ENCODE measurements at regions not wholly inside any gene's neighbourhood (a gene's known extent, or its start where the extent isn't known, plus 50 kb on each side); places are given as distances from the start of the nearest gene placed in this dataset.

- TF ChIP-seq CTCF (IDR thresholded peaks at IDR 0.05; ENCODE audit: extremely low read depth, missing control alignments) = no peak
- no peak for DNase-seq (ENCODE audit: low spot score)
These were observed 205.9 kb upstream of the RNF32 start for GRCh38 chr7:156434706-156435105.

GRCh38 chr7:156432018-156432417 lies 208.6 kb upstream of the RNF32 start:
- TF ChIP-seq CTCF (IDR thresholded peaks at IDR 0.05; ENCODE audit: extremely low read depth, missing control alignments) = no peak
- DNase-seq (ENCODE audit: low spot score) = no peak

GRCh38 chr7:156430109-156430508 lies 210.5 kb upstream of the RNF32 start:
- TF ChIP-seq CTCF (IDR thresholded peaks at IDR 0.05; ENCODE audit: extremely low read depth, missing control alignments) = no peak
- no peak for DNase-seq (ENCODE audit: low spot score)

- TF ChIP-seq CTCF (IDR thresholded peaks at IDR 0.05; ENCODE audit: extremely low read depth, missing control alignments) = no peak
- DNase-seq (ENCODE audit: low spot score) = no peak
These were observed 211.1 kb upstream of the RNF32 start for GRCh38 chr7:156429514-156429913.

- TF ChIP-seq CTCF (IDR thresholded peaks at IDR 0.05; ENCODE audit: extremely low read depth, missing control alignments) = no peak
- DNase-seq (ENCODE audit: low spot score) = no peak
These were observed 216.7 kb upstream of the RNF32 start for GRCh38 chr7:156423876-156424275.

GRCh38 chr7:156420496-156420895 lies 220.1 kb upstream of the RNF32 start:
- DNase-seq (ENCODE audit: low spot score) = no peak
- no peak for TF ChIP-seq CTCF (IDR thresholded peaks at IDR 0.05; ENCODE audit: extremely low read depth, missing control alignments)

GRCh38 chr7:156419782-156420181 lies 220.8 kb upstream of the RNF32 start:
- TF ChIP-seq CTCF (IDR thresholded peaks at IDR 0.05; ENCODE audit: extremely low read depth, missing control alignments) = no peak
- DNase-seq (ENCODE audit: low spot score) = no peak
